Bronchial epithelial cell (primary cell): ENCODE measurements at regions not wholly inside any gene's neighbourhood (a gene's known extent, or its start where the extent isn't known, plus 50 kb on each side); places are given as distances from the start of the nearest gene placed in this dataset.
A peak's percentile ranks its signal among the peaks of the same experiment; 100 is the strongest.
"Not testable (repeated sequence)": the region's sequence is repeated elsewhere in the genome, so short reads cannot be mapped to it uniquely, and the experiment has no call there.

Experiments used
- DNase-seq: peaks from one replicate; pipeline ENCODE4 v3.0.0-alpha.2; 2010; ENCODE audit warnings: low read depth
- FAIRE-seq: peaks from 2 replicates; lab custom pipeline; 2011; peaks lifted over from hg19 to GRCh38; lab: Jason Lieb, UNC
- H3K27me3 ChIP-seq: 2 replicates; pipeline ENCODE4 v1.5.1; 2011; ENCODE audit warnings: low read length; ENCODE audit not compliant: control insufficient read depth, insufficient read depth
- H3K36me3 ChIP-seq: 2 replicates; pipeline ENCODE4 v1.5.1; 2011; ENCODE audit warnings: low read length; ENCODE audit not compliant: control insufficient read depth, insufficient read depth
- H3K4me3 ChIP-seq: 2 replicates; pipeline ENCODE4 v1.5.1; 2011; ENCODE audit warnings: mild to moderate bottlenecking, low read depth, low read length, control low read depth
- TF ChIP-seq, protein P1 (sequence below): IDR thresholded peaks from 2 replicates; pipeline ENCODE4 v1.5.1; 2011; ENCODE audit warnings: mild to moderate bottlenecking, moderate library complexity, low read length, control low read depth, inconsistent platforms; ENCODE audit not compliant: insufficient read depth, severe bottlenecking

DNA sequence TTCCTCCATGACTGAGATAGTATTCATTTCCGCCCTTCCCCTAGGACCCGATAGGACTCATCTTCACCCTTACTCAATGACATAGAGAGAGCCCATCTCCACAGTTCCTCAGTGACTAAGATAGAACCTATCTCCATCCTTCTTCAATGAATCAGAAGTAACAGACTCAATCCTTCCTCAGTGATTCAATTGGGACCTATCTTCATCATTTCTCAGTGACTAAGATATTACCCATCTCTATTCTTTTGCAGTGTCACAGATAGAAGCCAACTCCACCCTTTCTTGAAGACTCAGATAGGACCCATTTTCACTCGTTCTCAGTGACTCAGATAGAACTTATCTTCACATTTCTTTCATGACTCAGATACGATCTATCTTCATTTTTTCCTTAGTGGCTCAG, 164.6 kb downstream of the FBXO4 start:
- FAIRE-seq, result no peak
- Histone ChIP-seq H3K4me3 (no peak overlapping the region), H3K27me3 (no peaks in the 10 kb centered on the region), H3K36me3 (no peaks in the 10 kb centered on the region)
- DNase-seq, result no peak
- TF ChIP-seq, protein P1, sequence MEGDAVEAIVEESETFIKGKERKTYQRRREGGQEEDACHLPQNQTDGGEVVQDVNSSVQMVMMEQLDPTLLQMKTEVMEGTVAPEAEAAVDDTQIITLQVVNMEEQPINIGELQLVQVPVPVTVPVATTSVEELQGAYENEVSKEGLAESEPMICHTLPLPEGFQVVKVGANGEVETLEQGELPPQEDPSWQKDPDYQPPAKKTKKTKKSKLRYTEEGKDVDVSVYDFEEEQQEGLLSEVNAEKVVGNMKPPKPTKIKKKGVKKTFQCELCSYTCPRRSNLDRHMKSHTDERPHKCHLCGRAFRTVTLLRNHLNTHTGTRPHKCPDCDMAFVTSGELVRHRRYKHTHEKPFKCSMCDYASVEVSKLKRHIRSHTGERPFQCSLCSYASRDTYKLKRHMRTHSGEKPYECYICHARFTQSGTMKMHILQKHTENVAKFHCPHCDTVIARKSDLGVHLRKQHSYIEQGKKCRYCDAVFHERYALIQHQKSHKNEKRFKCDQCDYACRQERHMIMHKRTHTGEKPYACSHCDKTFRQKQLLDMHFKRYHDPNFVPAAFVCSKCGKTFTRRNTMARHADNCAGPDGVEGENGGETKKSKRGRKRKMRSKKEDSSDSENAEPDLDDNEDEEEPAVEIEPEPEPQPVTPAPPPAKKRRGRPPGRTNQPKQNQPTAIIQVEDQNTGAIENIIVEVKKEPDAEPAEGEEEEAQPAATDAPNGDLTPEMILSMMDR, result no peak

DNA sequence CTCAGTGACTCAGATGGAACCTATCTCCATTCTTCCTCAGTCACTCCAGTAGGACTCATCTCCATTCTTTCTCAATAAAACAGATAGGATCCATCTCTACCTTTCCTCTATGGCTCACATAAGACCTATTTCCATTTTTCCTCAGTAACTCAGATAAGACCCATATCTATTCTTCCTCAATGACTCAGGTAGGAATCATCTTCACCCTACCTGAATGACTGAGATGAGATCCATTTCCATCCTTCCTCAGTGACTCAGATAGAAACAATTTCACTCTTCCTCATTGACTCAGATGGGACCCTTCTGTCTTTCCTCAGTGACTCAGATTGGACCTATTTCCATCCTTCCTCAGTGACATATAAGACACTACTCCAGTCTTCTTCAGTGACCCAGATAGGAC, 165.1 kb downstream of the FBXO4 start:
- DNase-seq (peak; percentile 3), FAIRE-seq (no peak)
- Histone ChIP-seq H3K27me3 (no peaks in the 10 kb centered on the region), H3K4me3 (no peak overlapping the region), H3K36me3 (no peaks in the 10 kb centered on the region)
- TF ChIP-seq, protein P1, result no peak

DNA sequence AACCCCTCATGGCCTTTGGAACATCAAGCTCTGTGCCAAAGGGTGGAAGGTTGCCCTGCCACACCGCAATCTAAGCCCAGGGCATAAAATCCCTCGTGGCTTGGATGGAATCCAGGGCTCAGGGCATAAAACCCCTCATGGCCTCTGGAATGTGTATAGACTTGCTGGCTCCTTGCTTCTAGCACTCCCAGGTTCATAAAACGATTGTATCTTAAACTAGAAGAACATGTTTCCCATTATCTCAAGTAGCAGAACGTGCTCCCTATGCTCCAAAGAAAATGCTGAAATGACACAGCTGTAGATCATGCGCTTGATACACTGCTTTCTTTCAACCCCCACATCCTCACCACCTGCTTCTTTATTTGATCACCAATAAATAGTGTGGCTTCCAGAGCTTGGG, 174.8 kb downstream of the FBXO4 start:
- not testable (repeated sequence) for DNase-seq, H3K4me3 ChIP-seq, H3K27me3 ChIP-seq, H3K36me3 ChIP-seq, FAIRE-seq

DNA sequence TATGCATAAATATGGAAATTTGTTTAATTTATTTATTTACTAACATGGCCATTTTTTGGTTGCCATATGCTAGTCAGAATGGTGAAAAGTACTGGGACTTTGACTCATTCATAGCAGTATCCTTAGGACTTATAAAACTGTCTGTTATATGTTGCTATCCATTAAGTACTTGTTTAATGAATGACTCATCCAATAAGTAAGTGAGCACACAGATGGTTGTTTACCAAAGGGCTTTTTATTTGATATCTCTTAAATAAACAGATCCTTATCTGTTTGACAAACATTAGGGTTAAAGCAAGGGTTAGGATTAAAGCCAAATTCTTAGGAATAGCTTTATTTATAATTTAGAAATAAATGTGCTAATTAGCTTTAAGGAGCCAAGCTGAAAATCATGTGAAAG, 183.4 kb downstream of the FBXO4 start:
- no peaks in the 10 kb centered on the region for H3K36me3 ChIP-seq
- no peak for FAIRE-seq
- TF ChIP-seq, protein P1, result no peak
- peak; percentile 63 for DNase-seq
- no peak overlapping the region for H3K4me3 ChIP-seq
- peaks cover 13% of the 10 kb centered on the region for H3K27me3 ChIP-seq

DNA sequence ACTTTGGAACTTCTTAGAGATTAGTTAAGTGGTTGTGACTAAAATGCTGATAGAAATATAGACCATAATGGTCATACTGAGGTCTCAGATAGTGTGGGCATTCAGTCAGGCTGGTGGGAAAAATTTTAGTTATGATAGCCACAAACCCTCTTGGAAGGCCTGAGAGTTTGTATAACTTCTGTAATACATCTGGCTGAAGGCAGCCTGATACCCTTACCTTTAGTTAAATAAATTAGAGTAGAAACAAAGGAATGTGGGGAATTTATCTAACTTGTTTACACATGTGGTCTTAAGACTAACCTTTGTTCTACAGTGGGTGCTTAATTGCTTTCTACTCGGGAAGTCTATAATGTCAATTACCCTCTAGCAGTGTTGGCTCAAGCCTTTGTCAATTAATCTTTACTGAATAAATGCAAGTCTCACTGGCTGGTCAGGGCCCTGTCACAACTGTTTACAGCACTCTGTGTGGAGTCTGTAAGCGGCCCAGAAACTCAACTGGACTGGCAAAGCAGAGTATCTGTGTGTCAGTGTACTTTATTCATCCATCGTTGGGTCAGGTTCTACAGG, 184.0 kb downstream of the FBXO4 start:
- DNase-seq, result peak; percentile 3
- Histone ChIP-seq H3K27me3 (peaks cover 13% of the 10 kb centered on the region), H3K36me3 (no peaks in the 10 kb centered on the region), H3K4me3 (no peak overlapping the region)
- TF ChIP-seq, protein P1, result no peak
- FAIRE-seq, result no peak

DNA sequence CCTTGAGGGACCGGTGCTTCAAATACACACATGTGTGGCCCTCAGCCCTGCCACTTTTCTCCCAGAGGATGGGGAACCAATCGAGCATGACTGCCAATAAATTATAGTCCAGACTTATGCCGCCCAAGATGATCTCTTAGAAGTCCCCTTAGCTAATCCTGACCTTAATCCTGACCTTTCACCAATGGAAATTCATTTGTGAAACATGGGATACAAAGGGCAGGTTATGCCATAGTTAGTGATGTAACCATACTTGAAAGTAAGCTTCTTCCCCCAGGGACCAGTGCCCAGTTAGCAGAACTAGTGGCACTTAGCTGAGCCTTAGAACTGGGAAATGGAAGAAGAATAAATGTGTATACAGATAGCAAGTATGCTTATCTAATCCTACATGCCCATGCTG, 190.6 kb downstream of the FBXO4 start:
- H3K4me3 ChIP-seq, DNase-seq, H3K27me3 ChIP-seq, FAIRE-seq, H3K36me3 ChIP-seq: not testable (repeated sequence)

DNA sequence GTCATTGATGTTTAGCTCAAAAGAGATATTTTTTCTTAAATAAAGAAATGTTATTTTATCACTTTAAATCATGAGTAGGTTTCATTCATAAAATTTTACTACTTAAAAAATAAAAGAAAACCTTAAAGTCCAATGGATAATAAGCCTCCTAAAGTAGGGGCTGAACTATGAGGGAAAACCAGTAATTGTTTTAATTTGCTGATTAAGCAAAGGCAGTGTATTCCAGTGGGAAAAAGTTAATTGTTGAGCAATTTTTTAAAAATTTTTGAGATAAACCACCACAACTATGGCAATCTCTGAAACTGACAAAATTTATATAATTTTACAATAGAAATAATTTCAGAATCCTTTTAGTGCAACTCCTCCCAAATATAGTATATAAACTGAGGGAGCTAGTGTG, 195.0 kb downstream of the FBXO4 start:
- Histone ChIP-seq H3K27me3 (no peaks in the 10 kb centered on the region), H3K36me3 (no peaks in the 10 kb centered on the region), H3K4me3 (no peak overlapping the region)
- TF ChIP-seq, protein P1, result no peak
- FAIRE-seq, result no peak
- DNase-seq, result no peak
